GM19099 (cell line): ENCODE measurements at regions not wholly inside any gene's neighbourhood (a gene's known extent, or its start where the extent isn't known, plus 50 kb on each side); places are given as distances from the start of the nearest gene placed in this dataset.

Experiments used
- POLR2A ChIP-seq: IDR thresholded peaks from 3 replicates; pipeline ENCODE4 v1.6.1; 2011; ENCODE audit warnings: low read depth; ENCODE audit not compliant: insufficient read length; ENCODE audit errors: extremely low read depth

- TF ChIP-seq POLR2A, result no peak
These were observed 147.9 kb upstream of the LUZP2 start for GRCh38 chr11:24348908-24349307.

DNA sequence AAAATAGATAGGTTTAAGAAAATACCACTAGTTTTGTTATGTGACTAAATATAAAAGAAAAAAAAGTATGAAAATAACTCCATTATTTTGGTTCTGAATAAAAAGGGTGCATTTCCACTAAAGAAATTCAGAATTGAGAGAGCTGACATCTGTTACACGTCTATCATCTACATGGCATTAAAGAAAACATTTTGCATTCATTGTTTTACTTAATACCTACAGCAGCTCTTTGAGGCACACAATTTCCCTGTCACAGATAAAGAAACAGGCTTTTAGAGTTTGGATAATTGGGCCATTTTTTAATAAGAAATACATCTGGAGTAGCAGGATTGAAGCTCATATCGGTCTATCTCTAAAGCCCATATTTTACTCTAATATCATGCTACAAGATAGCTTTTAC, 145.7 kb upstream of the LUZP2 start:
- no peak for TF ChIP-seq POLR2A

DNA sequence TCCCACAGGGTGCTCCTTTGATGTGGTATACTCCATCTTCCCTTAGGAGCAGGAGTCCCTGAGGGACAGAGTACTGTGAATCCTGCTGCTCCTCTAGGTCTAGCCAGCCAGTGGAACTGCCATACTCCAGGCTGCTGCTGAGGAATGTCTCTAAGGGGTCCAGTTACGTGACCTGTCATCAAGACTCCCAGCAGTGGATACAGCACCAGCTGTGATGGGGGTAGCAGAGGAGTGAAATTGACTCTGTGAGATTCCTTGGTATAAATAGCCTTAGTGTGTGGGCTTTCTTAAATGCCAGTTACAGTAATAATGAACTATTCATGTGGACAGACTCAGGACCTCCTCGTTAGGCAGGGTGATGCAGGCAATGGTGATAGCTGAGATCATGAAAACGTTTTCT, 140.4 kb upstream of the LUZP2 start:
- no peak for TF ChIP-seq POLR2A

- no peak for TF ChIP-seq POLR2A
These were observed 139.0 kb upstream of the LUZP2 start for GRCh38 chr11:24357620-24358410.

GRCh38 chr11:24372491-24372890, 124.4 kb upstream of the LUZP2 start:
- TF ChIP-seq POLR2A, result no peak

- TF ChIP-seq POLR2A, result no peak
These were observed 123.3 kb upstream of the LUZP2 start for GRCh38 chr11:24373516-24373915.

DNA sequence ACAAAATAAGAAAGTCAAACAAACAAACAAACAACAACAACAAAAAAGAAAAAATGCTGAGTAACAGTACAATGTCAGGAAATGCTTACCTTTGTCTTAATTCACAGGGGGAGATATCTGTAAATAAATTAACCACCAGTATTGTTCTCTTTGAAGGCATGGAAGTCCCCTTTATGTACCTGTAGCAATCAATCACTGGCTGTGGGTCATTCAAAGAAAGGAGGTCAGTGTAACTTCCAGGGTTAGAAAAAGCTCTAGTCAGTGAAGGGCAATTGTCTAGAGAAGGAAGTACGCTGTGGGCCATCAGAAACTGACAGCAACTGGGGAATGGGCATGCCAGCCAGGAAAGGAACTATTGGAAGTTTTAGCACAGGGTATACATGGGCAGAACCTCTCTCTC, 121.5 kb upstream of the LUZP2 start:
- TF ChIP-seq POLR2A, result no peak

- TF ChIP-seq POLR2A, result no peak
These were observed 120.9 kb upstream of the LUZP2 start for GRCh38 chr11:24375931-24376330.

- TF ChIP-seq POLR2A, result no peak
These were observed 113.7 kb upstream of the LUZP2 start for GRCh38 chr11:24383137-24383536.

DNA sequence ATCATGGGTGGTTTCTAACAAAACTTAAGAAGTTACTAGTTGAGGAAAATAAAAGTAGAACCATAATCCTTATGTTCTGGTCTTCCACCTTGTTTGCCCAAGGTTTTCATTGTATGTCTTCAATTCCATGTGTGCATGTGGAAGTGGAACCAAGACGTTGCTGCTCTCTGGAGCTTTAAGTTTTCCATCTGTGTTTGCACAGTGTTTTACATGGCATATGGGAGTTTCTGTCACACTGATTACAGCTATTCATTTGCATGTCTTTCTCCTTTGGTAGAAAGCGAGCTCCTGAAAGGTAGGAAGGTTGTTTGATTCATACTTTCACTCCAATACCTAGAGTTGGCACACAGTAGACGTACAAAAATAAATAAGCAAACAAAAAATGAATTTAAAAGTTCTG, 112.6 kb upstream of the LUZP2 start:
- TF ChIP-seq POLR2A, result no peak

GRCh38 chr11:24386546-24387397, 110.1 kb upstream of the LUZP2 start:
- no peak for TF ChIP-seq POLR2A

GRCh38 chr11:24389575-24389974, 107.3 kb upstream of the LUZP2 start:
- no peak for TF ChIP-seq POLR2A

DNA sequence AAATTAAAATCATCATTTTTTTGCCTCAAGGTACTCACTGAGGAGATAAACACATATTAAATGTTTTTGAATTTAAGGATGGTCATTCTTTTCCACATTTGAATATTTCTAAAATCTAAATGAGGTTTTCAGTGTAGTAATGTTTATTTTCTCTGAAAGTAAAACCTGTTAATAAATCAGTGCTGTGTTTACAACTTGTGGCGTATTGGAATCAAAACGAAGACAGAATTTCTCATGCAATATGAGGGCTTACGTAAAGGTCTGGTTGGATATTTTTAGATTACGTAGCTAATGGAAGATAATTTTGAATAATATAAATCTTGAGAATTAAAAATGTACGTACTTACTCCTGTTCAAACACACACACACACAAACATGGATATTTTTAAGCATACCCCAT, 106.8 kb upstream of the LUZP2 start:
- no peak for TF ChIP-seq POLR2A

DNA sequence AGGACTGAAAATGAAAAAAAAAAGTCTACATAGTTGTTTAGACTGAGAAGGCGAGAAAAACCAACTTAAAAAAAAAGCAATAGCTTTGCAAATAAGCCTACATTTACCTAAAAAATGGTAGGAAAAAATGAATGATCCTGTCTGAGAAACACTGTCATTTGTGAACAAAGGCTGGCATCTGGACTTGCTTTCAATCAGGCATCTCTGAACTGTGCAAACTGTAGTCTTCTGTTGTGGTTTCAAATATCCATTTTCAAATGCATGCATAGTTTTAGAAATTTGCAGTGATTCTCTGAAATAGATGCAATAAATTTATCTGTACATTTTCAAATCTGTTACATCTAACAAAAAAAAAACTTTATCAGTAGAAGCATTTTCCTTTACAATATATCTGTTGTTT, 106.1 kb upstream of the LUZP2 start:
- TF ChIP-seq POLR2A, result no peak

DNA sequence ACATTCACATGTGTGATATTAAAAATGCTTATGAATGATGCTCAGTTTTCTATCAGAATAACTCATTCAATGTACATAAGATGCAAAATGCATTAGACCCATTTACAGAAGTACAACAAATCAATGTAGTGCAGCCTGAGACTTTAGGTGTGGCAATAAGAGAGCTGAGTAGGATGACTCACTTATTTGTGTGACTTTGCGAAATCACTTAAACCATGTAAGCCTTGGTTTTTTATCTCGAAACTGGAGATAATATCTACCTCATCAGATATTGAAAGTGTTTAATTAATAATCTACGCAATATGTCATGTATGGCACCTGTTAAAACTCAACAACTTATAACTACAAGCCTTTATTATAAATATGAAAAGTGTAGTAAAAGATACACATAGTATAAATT, 105.7 kb upstream of the LUZP2 start:
- no peak for TF ChIP-seq POLR2A

DNA sequence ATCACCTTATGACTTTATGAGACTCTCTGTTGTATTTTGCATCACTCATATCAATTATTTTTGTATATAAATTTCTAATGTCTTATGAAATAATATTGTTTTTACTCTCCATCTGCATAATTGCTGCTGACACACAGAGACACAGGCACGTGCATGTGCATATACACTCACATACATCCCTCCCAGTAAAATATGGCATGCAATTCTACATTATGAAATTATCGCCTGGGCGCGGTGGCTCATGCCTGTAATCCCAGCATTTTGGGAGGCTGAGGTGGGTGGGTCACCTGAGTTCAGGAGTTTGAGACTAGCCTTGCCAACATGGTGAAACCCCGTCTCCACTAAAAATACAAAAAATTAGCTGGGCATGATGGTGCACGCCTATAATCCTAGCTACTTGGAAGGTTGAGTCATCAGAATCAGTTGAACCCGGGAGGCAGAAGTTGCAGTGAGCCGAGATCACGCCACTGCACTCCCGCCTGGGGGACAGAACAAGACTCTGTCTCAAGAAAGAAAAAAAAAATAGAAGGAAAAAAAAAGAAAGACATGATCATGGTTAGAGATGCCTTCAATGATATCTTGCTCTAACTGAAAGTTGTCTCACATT, 96.7 kb upstream of the LUZP2 start:
- TF ChIP-seq POLR2A, result no peak
